Left ventricle myocardium inferior (tissue), 1 donor: ENCODE measurements at regions not wholly inside any gene's neighbourhood (a gene's known extent, or its start where the extent isn't known, plus 50 kb on each side); places are given as distances from the start of the nearest gene placed in this dataset.

Source experiments
- DNase-seq: peaks from one replicate; pipeline ENCODE4 v3.0.0-alpha.2; 2020
- H3K27ac ChIP-seq: fragments of 200-600 bp; replicated peaks from 2 replicates; pipeline ENCODE4 v1.8.0; 2021
- H3K27me3 ChIP-seq: fragments of 200-600 bp; 2 replicates; pipeline ENCODE4 v1.8.0; 2021; ENCODE audit warnings: low read depth
- H3K36me3 ChIP-seq: fragments of 200-600 bp; 2 replicates; pipeline ENCODE4 v1.8.0; 2021
- H3K4me1 ChIP-seq: fragments of 200-600 bp; 2 replicates; pipeline ENCODE4 v1.8.0; 2021
- H3K4me3 ChIP-seq: fragments of 200-600 bp; 2 replicates; pipeline ENCODE4 v1.8.0; 2021; ENCODE audit warnings: mild to moderate bottlenecking, moderate library complexity
- H3K9me3 ChIP-seq: fragments of 200-600 bp; replicated peaks from 2 replicates; pipeline ENCODE4 v1.8.0; 2021
- CTCF ChIP-seq: fragments of 200-600 bp; IDR thresholded peaks from 2 replicates; pipeline ENCODE4 v1.8.0; 2021; ENCODE audit warnings: antibody characterized with exemption, mild to moderate bottlenecking, borderline replicate concordance
- intact Hi-C: fragments of 100-400 bp; cut with micrococcal nuclease; formaldehyde crosslinking; loops from one replicate; pipeline ENCODE4 v1.11.0; 2022
- donor health status: DM: no; HTN: yes; CAD: no; lungs with severe emphysema.

- no peaks in the 10 kb centered on the region for H3K36me3 ChIP-seq
- no peak for TF ChIP-seq CTCF
- intact Hi-C loops: loop anchor here (10.0 kb wide), 1 partner anchor 1255 kb away; no protein-coding TSS in a partner anchor
- H3K27me3 ChIP-seq: peaks cover 4% of the 10 kb centered on the region
- no peaks in the 10 kb centered on the region for H3K9me3 ChIP-seq
- no peak overlapping the region for H3K4me3 ChIP-seq
- H3K27ac ChIP-seq: no peak overlapping the region
- H3K4me1 ChIP-seq: peaks cover 7% of the 10 kb centered on the region
- no peak for DNase-seq
Measured at GRCh38 chr9:115209601-115210306, 91.8 kb upstream of the TNC start.

GRCh38 chr9:115210699-115211098, 92.7 kb upstream of the TNC start:
- Histone ChIP-seq H3K9me3 (no peaks in the 10 kb centered on the region), H3K4me3 (no peak overlapping the region), H3K36me3 (no peaks in the 10 kb centered on the region), H3K4me1 (peaks cover 7% of the 10 kb centered on the region), H3K27ac (no peak overlapping the region), H3K27me3 (peaks cover 7% of the 10 kb centered on the region)
- no peak for TF ChIP-seq CTCF
- intact Hi-C loops: loop anchor here (10.0 kb wide), 1 partner anchor 1254 kb away; no protein-coding TSS in a partner anchor
- no peak for DNase-seq

DNA sequence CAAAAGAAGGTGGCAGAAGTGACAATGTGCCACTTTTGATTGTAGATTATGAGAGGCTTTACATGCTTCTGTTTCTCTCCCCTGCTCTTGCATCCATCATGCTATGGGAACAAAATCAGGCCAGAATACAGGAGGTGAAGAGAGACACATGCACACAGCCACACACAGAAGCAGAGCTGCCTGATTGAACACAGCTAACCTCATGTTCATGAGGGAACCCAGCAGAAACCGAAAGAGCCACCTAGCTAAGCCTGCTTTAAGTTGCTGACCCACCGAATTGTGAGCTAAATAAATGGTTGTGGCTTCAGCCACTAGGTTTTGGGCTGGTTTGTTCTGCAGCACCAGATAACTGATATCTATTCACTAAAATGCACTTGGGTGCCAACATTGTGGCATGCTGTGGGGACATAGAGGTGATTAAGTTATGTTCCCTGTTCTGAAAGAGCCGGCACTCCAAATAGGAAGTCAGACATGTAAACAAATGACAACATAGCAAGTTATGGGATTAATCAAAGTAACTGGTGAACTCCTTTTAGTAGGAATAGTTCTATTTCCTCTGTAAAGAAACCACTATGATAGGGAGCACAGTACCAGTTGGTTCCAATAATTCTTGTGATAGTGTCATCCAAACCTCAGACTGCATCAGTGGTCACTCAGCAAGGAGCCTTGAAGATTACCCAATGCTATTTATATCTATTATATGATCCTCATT, 93.6 kb upstream of the TNC start:
- intact Hi-C loops: loop anchor here (10.0 kb wide), 1 partner anchor 1253 kb away; no protein-coding TSS in a partner anchor
- no peaks in the 10 kb centered on the region for H3K9me3 ChIP-seq
- no peaks in the 10 kb centered on the region for H3K36me3 ChIP-seq
- no peak for TF ChIP-seq CTCF
- peaks cover 7% of the 10 kb centered on the region for H3K4me1 ChIP-seq
- no peak overlapping the region for H3K4me3 ChIP-seq
- peaks cover 12% of the 10 kb centered on the region for H3K27me3 ChIP-seq
- no peak overlapping the region for H3K27ac ChIP-seq
- no peak for DNase-seq

DNA sequence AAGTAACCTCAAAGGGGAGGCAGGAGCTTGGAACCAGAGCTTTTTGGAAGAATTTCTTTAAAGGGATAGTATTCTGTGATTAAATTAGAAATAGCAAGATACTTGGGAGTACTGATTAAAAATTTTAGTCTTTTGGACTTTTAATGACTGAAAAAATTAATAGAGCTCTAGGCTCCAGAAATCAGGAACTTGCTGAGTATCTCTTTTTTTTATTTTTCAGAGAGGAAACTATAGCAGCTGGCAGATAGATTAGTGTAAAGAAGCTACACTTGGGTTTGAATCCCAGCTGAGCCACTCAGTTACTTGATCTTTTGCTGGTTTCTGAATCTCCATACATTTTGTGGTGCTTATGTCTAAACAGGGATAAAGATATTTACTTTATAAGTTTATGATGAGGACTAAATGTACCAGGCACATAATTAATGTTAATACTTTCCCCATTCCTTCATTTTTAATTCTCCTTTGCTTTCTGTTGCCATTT, 94.2 kb upstream of the TNC start:
- Histone ChIP-seq H3K4me1 (peaks cover 7% of the 10 kb centered on the region), H3K27ac (no peak overlapping the region), H3K9me3 (no peaks in the 10 kb centered on the region), H3K36me3 (no peaks in the 10 kb centered on the region), H3K4me3 (no peak overlapping the region), H3K27me3 (peaks cover 12% of the 10 kb centered on the region)
- DNase-seq: no peak
- no peak for TF ChIP-seq CTCF
- intact Hi-C loops: loop anchor here (10.0 kb wide), 1 partner anchor 1253 kb away; no protein-coding TSS in a partner anchor

GRCh38 chr9:115212832-115213231, 94.9 kb upstream of the TNC start:
- Histone ChIP-seq H3K9me3 (no peaks in the 10 kb centered on the region), H3K4me1 (peaks cover 7% of the 10 kb centered on the region), H3K27ac (no peak overlapping the region), H3K4me3 (no peak overlapping the region), H3K36me3 (no peaks in the 10 kb centered on the region), H3K27me3 (peaks cover 12% of the 10 kb centered on the region)
- TF ChIP-seq CTCF: no peak
- intact Hi-C loops: loop anchor here (10.0 kb wide), 1 partner anchor 1252 kb away; no protein-coding TSS in a partner anchor
- DNase-seq: no peak
